ENCODE measurements at regions not wholly inside any gene's neighbourhood (a gene's known extent, or its start where the extent isn't known, plus 50 kb on each side); places are given as distances from the start of the nearest gene placed in this dataset.

DNA sequence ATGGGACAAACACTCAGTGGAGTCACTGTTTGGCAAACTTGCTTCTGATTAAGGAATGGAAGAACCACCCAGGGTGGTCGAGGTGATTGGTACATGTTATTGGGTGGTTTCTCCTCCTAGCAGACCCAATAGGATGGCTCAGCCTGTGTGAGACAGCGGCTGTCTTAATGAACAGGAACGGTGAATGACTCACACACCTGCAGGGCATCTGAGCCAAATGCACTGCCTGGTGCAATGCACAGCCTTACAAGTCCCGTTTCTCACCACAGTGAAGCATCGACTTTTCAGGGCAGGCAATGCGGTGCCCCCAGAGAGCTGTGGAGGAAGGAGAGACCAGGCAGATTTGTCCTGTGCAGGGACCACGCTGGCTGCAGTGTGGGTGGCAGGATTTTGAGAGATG is 238.5 kb downstream of the FGF9 start:
- TF ChIP-seq EZH2phosphoT487 (IDR thresholded peaks at IDR 0.05; ENCODE audit: borderline replicate concordance), result no peak
- TF ChIP-seq, protein P1, sequence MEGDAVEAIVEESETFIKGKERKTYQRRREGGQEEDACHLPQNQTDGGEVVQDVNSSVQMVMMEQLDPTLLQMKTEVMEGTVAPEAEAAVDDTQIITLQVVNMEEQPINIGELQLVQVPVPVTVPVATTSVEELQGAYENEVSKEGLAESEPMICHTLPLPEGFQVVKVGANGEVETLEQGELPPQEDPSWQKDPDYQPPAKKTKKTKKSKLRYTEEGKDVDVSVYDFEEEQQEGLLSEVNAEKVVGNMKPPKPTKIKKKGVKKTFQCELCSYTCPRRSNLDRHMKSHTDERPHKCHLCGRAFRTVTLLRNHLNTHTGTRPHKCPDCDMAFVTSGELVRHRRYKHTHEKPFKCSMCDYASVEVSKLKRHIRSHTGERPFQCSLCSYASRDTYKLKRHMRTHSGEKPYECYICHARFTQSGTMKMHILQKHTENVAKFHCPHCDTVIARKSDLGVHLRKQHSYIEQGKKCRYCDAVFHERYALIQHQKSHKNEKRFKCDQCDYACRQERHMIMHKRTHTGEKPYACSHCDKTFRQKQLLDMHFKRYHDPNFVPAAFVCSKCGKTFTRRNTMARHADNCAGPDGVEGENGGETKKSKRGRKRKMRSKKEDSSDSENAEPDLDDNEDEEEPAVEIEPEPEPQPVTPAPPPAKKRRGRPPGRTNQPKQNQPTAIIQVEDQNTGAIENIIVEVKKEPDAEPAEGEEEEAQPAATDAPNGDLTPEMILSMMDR (conservative IDR thresholded peaks at IDR 0.05; ENCODE audit: low read length), result no peak
- no peaks in the 10 kb centered on the region for H3K9me3 ChIP-seq (ENCODE audit: insufficient read depth, low read depth, low read length)
- H3K79me2 ChIP-seq (ENCODE audit: insufficient read depth, low read length), result no peaks in the 10 kb centered on the region
- no peaks in the 10 kb centered on the region for H3K27me3 ChIP-seq (ENCODE audit: insufficient read depth, low read length, poor library complexity, severe bottlenecking)
- no peak overlapping the region for H3K9ac ChIP-seq (ENCODE audit: low read depth, low read length, poor library complexity, severe bottlenecking)
- H3F3A ChIP-seq (ENCODE audit: low read depth), result no peaks in the 10 kb centered on the region
- H3K4me2 ChIP-seq (ENCODE audit: low read depth, low read length, poor library complexity, severe bottlenecking), result no peak overlapping the region
- no peaks in the 10 kb centered on the region for H4K20me1 ChIP-seq (ENCODE audit: insufficient read depth, low read length, poor library complexity, severe bottlenecking)
- H3K4me1 ChIP-seq (ENCODE audit: insufficient read depth, low read length, poor library complexity, severe bottlenecking), result no peaks in the 10 kb centered on the region
- H3K9me2 ChIP-seq (replicated peaks; ENCODE audit: low read depth, low read length), result no peaks in the 10 kb centered on the region
- H3K4me3 ChIP-seq (ENCODE audit: low read length, poor library complexity, severe bottlenecking), result no peak overlapping the region
- no peak overlapping the region for H2AFZ ChIP-seq (ENCODE audit: low read length)
- no peaks in the 10 kb centered on the region for H3K36me3 ChIP-seq (ENCODE audit: insufficient read depth, low read length)

DNA sequence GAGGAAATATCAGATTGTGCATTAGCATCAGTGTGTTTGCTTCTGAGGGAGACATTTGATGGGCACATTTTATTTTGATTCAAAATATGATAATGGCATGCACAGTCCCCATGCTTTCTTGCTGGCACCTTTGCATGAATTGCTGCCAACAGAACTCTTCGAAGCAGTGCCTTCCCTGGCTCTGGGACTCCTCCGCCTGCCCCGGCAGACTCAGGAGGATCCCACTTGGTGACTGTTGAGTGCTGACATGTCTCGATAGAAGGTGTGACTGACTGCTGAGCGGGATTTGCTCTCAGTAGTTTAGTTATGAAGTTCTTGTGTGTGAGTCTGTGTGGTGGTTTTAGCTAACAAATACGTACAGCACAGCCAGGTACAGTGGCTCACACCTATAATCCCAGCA is 239.7 kb downstream of the FGF9 start:
- no peak overlapping the region for H2AFZ ChIP-seq (ENCODE audit: low read length)
- H3K79me2 ChIP-seq (ENCODE audit: insufficient read depth, low read length), result no peaks in the 10 kb centered on the region
- H3K4me3 ChIP-seq (ENCODE audit: low read length, poor library complexity, severe bottlenecking), result no peak overlapping the region
- H3K4me1 ChIP-seq (ENCODE audit: insufficient read depth, low read length, poor library complexity, severe bottlenecking), result no peaks in the 10 kb centered on the region
- H3K4me2 ChIP-seq (ENCODE audit: low read depth, low read length, poor library complexity, severe bottlenecking), result no peak overlapping the region
- no peak for TF ChIP-seq EZH2phosphoT487 (IDR thresholded peaks at IDR 0.05; ENCODE audit: borderline replicate concordance)
- TF ChIP-seq, protein P1 (conservative IDR thresholded peaks at IDR 0.05; ENCODE audit: low read length), result no peak
- no peaks in the 10 kb centered on the region for H3K9me2 ChIP-seq (replicated peaks; ENCODE audit: low read depth, low read length)
- H4K20me1 ChIP-seq (ENCODE audit: insufficient read depth, low read length, poor library complexity, severe bottlenecking), result no peaks in the 10 kb centered on the region
- H3K9ac ChIP-seq (ENCODE audit: low read depth, low read length, poor library complexity, severe bottlenecking), result no peak overlapping the region
- H3K27me3 ChIP-seq (ENCODE audit: insufficient read depth, low read length, poor library complexity, severe bottlenecking), result no peaks in the 10 kb centered on the region
- no peaks in the 10 kb centered on the region for H3K9me3 ChIP-seq (ENCODE audit: insufficient read depth, low read depth, low read length)
- H3K36me3 ChIP-seq (ENCODE audit: insufficient read depth, low read length), result no peaks in the 10 kb centered on the region
- H3F3A ChIP-seq (ENCODE audit: low read depth), result no peaks in the 10 kb centered on the region

DNA sequence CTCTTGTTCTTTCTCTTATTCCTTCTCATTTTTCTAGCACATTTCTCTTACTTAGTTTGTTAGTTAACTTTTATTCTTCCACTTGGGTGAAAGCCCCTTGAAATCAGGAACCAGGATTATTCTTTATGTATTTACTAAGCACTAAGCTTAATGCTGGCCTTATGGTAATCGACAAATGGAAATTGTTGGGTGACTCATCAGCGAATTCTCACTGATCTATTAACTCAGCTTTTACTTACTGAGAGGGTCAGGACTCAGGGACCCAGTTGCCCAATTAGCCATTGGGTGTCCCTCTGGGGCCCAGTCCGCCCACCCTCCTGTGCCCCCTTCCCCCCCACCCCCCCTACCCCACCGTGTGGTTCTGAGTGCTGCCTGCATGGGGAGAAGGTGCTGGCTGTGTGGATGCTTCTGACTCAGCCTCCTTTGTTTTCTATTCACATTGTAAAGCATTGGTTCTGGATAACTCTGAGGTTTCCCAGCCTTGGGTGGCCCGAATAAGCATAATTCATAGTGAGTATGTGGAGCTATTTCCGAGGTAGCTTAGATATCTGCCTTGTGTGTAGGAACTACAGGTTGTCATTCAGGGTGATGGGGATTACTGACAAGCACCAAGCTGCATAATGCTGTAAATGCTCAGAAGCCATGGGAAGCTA is 240.9 kb downstream of the FGF9 start:
- H3K4me3 ChIP-seq (ENCODE audit: low read length, poor library complexity, severe bottlenecking), result no peak overlapping the region
- no peaks in the 10 kb centered on the region for H3K79me2 ChIP-seq (ENCODE audit: insufficient read depth, low read length)

More for the DNA sequence above, 240.9 kb downstream of the FGF9 start:
- H2AFZ ChIP-seq (ENCODE audit: low read length), result no peak overlapping the region
- no peaks in the 10 kb centered on the region for H3F3A ChIP-seq (ENCODE audit: low read depth)
- H3K4me1 ChIP-seq (ENCODE audit: insufficient read depth, low read length, poor library complexity, severe bottlenecking), result no peaks in the 10 kb centered on the region
- no peaks in the 10 kb centered on the region for H3K27me3 ChIP-seq (ENCODE audit: insufficient read depth, low read length, poor library complexity, severe bottlenecking)
- H3K36me3 ChIP-seq (ENCODE audit: insufficient read depth, low read length), result no peaks in the 10 kb centered on the region
- no peak for TF ChIP-seq EZH2phosphoT487 (IDR thresholded peaks at IDR 0.05; ENCODE audit: borderline replicate concordance)
- TF ChIP-seq, protein P1 (conservative IDR thresholded peaks at IDR 0.05; ENCODE audit: low read length), result no peak
- no peak overlapping the region for H3K9ac ChIP-seq (ENCODE audit: low read depth, low read length, poor library complexity, severe bottlenecking)
- no peaks in the 10 kb centered on the region for H3K9me2 ChIP-seq (replicated peaks; ENCODE audit: low read depth, low read length)
- no peaks in the 10 kb centered on the region for H4K20me1 ChIP-seq (ENCODE audit: insufficient read depth, low read length, poor library complexity, severe bottlenecking)
- no peaks in the 10 kb centered on the region for H3K9me3 ChIP-seq (ENCODE audit: insufficient read depth, low read depth, low read length)
- H3K4me2 ChIP-seq (ENCODE audit: low read depth, low read length, poor library complexity, severe bottlenecking), result no peak overlapping the region
